GM19099 (cell line): ENCODE measurements at regions not wholly inside any gene's neighbourhood (a gene's known extent, or its start where the extent isn't known, plus 50 kb on each side); places are given as distances from the start of the nearest gene placed in this dataset.

Source experiments
- POLR2A ChIP-seq: IDR thresholded peaks from 3 replicates; pipeline ENCODE4 v1.6.1; 2011; ENCODE audit warnings: low read depth; ENCODE audit not compliant: insufficient read length; ENCODE audit errors: extremely low read depth

- no peak for TF ChIP-seq POLR2A
These were observed 199.8 kb upstream of the TLE3 start for GRCh38 chr15:70297465-70298058.

GRCh38 chr15:70294731-70295305, 197.1 kb upstream of the TLE3 start:
- TF ChIP-seq POLR2A = no peak

- no peak for TF ChIP-seq POLR2A
These were observed 196.1 kb upstream of the TLE3 start for GRCh38 chr15:70293591-70294470.

- no peak for TF ChIP-seq POLR2A
These were observed 195.4 kb upstream of the TLE3 start for GRCh38 chr15:70293138-70293537.

- no peak for TF ChIP-seq POLR2A
These were observed 194.5 kb upstream of the TLE3 start for GRCh38 chr15:70292076-70292760.

- TF ChIP-seq POLR2A = no peak
These were observed 193.8 kb upstream of the TLE3 start for GRCh38 chr15:70291305-70292075.

GRCh38 chr15:70290708-70291107, 193.0 kb upstream of the TLE3 start:
- no peak for TF ChIP-seq POLR2A

GRCh38 chr15:70289191-70289955, 191.7 kb upstream of the TLE3 start:
- TF ChIP-seq POLR2A = no peak

- TF ChIP-seq POLR2A = no peak
These were observed 188.5 kb upstream of the TLE3 start for GRCh38 chr15:70286113-70286806.

- TF ChIP-seq POLR2A = no peak
These were observed 186.9 kb upstream of the TLE3 start for GRCh38 chr15:70284438-70285214.

GRCh38 chr15:70283511-70283910, 185.8 kb upstream of the TLE3 start:
- TF ChIP-seq POLR2A = no peak

- TF ChIP-seq POLR2A = no peak
These were observed 184.1 kb upstream of the TLE3 start for GRCh38 chr15:70281811-70282307.
